ENCODE measurements at regions not wholly inside any gene's neighbourhood (a gene's known extent, or its start where the extent isn't known, plus 50 kb on each side); places are given as distances from the start of the nearest gene placed in this dataset.

- no peak for TF ChIP-seq POLR2A (IDR thresholded peaks at IDR 0.05)
- no peak for TF ChIP-seq CTCF (IDR thresholded peaks at IDR 0.05)
These were observed 60.4 kb downstream of the EVX1 start for GRCh38 chr7:27303026-27303425.

Measured in upper lobe of left lung (tissue), 4 donors.